GM19463 (cell line): ENCODE measurements at regions not wholly inside any gene's neighbourhood (a gene's known extent, or its start where the extent isn't known, plus 50 kb on each side); places are given as distances from the start of the nearest gene placed in this dataset.

ENCODE experiments used
- ATAC-seq: cut with Tn5 transposase; IDR thresholded peaks from one replicate; pipeline ENCODE4 v1.9.1; 2021; ENCODE audit warnings: mild to moderate bottlenecking, moderate library complexity; ENCODE audit not compliant: unreplicated experiment

GRCh38 chr4:173934201-173934600, 349.3 kb downstream of the FBXO8 start:
- no peak for ATAC-seq

- ATAC-seq, result no peak
Observed at GRCh38 chr4:173932701-173933100, 350.8 kb downstream of the FBXO8 start.

- ATAC-seq, result no peak
Observed at GRCh38 chr4:173930329-173930967, 353.0 kb downstream of the FBXO8 start.

- no peak for ATAC-seq
Observed at GRCh38 chr4:173929921-173930320, 353.5 kb downstream of the FBXO8 start.

GRCh38 chr4:173924561-173924960, 358.9 kb downstream of the FBXO8 start:
- peak; percentile 79 for ATAC-seq

GRCh38 chr4:173919861-173920260, 363.6 kb downstream of the FBXO8 start:
- ATAC-seq, result no peak

GRCh38 chr4:173919196-173919595, 364.3 kb downstream of the FBXO8 start:
- ATAC-seq, result no peak

GRCh38 chr4:173917255-173917960, 366.1 kb downstream of the FBXO8 start:
- ATAC-seq, result no peak

GRCh38 chr4:173913496-173913895, 370.0 kb downstream of the FBXO8 start:
- no peak for ATAC-seq

- no peak for ATAC-seq
Observed at GRCh38 chr4:173912384-173912783, 371.1 kb downstream of the FBXO8 start.

GRCh38 chr4:173910891-173911290, 372.6 kb downstream of the FBXO8 start:
- ATAC-seq, result no peak

GRCh38 chr4:173909294-173909693, 374.2 kb downstream of the FBXO8 start:
- ATAC-seq, result no peak

GRCh38 chr4:173899813-173900212, 369.8 kb upstream of the HAND2 start:
- ATAC-seq, result no peak

GRCh38 chr4:173891072-173891471, 361.0 kb upstream of the HAND2 start:
- ATAC-seq, result no peak

- ATAC-seq, result no peak
Observed at GRCh38 chr4:173883821-173884220, 353.8 kb upstream of the HAND2 start.

GRCh38 chr4:173880897-173881296, 350.9 kb upstream of the HAND2 start:
- ATAC-seq, result no peak

- ATAC-seq, result no peak
Observed at GRCh38 chr4:173879509-173879908, 349.5 kb upstream of the HAND2 start.

- ATAC-seq, result no peak
Observed at GRCh38 chr4:173878701-173879100, 348.7 kb upstream of the HAND2 start.

- ATAC-seq, result no peak
Observed at GRCh38 chr4:173871643-173872042, 341.6 kb upstream of the HAND2 start.

GRCh38 chr4:173866322-173867026, 336.4 kb upstream of the HAND2 start:
- no peak for ATAC-seq

GRCh38 chr4:173862754-173863153, 332.7 kb upstream of the HAND2 start:
- ATAC-seq, result no peak

- no peak for ATAC-seq
Observed at GRCh38 chr4:173860094-173860493, 330.1 kb upstream of the HAND2 start.
